GM19463 (cell line): ENCODE measurements at regions not wholly inside any gene's neighbourhood (a gene's known extent, or its start where the extent isn't known, plus 50 kb on each side); places are given as distances from the start of the nearest gene placed in this dataset.
"Not testable (repeated sequence)": the region's sequence is repeated elsewhere in the genome, so short reads cannot be mapped to it uniquely, and the experiment has no call there.

Experiments
- ATAC-seq: cut with Tn5 transposase; IDR thresholded peaks from one replicate; pipeline ENCODE4 v1.9.1; 2021; ENCODE audit warnings: mild to moderate bottlenecking, moderate library complexity; ENCODE audit not compliant: unreplicated experiment

DNA sequence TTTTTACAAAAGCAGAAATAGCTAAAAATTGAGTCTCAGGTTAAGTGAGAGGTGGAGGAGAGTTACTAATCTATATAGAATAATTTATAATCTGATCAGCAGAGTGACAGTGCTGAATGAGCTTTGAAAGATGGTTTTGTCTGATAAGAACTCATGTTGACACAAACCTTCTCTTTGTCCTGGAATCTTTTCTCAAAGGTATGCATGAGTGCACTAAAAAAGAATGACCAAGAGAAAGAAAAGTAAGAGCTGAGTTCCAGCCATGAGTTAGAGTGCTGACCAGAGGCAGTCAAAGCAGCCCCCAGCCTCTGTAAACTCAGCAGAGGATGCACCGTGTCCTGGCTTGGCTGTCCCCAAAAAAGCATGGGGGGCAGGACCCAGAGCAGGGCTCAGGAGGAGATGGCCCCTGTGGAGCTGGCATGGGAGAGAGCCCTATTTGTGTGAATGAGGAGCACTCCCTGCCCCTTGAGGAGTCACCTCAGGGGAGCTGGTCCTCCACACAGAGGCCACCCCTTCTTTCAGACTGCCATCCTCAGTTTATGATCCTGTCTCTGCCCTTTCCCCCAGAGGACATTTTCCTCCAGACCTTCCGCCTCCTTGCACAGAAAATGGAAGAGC, 129.8 kb downstream of the SEC23A start:
- ATAC-seq: no peak

DNA sequence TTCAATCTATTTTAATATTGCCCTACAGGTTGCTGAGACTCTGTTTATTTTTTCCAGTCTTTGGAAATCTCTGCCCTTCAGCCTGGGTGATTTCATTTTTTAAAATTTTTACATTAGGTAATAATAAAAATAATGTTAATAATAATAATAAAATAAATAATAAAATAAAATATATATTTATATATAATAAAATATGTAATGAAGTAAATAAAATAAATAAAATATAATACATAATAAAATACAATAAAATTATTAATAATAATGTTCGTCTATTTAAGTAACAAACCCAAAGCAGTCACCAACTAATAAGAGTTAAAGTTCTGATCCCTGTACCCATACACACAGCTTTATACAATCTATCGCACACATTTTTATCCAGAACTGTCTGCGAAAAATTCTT, 130.5 kb downstream of the SEC23A start:
- ATAC-seq: no peak

DNA sequence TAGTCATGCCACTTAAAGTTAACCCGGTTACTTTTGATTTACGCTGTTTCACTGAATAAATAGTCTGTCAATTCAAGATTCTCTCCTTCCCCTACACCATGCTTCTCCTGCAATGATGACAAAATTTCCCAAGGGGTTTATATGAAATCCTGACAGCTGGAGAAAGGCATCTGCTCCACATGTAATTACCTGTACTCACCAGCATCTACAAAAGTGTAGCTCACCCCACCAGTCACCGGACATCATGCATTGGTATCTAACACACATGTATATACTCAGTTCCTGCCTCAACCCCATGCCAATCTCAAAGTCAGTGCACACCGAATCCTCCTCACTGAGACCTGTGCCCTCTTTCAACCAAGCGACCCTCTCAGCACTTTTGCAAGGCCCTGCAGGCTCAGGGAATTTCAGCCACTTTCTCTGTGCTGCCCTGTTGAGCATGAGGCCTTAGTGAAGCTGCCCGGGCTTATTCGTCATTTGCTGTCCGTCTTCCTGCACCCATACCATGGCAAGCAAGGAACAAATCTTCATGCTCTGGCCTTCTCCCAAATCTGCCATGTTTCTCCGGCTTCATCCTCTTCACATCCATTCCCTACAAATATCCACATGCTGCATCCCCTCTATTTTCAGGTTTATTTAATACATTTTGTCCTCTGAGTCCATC, 131.6 kb downstream of the SEC23A start:
- ATAC-seq: no peak

DNA sequence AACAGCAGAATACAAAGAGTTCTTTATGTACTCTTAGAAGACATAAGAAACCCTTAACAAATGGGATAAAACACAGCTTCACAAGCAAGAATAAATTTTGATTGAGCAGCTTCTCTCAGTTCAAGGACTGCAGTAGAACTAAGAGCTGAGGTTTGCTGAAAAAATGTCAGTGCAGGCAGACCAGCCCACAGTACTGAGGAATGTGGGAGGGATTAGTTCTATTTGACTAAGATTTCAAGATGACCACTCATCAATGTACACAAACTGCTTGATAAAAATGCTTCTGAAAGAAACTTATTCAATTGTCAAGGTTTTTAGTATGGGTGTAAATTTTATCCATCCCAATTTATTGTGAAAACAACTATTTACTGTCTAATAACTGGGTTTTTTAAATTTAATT, 138.4 kb downstream of the SEC23A start:
- no peak for ATAC-seq

DNA sequence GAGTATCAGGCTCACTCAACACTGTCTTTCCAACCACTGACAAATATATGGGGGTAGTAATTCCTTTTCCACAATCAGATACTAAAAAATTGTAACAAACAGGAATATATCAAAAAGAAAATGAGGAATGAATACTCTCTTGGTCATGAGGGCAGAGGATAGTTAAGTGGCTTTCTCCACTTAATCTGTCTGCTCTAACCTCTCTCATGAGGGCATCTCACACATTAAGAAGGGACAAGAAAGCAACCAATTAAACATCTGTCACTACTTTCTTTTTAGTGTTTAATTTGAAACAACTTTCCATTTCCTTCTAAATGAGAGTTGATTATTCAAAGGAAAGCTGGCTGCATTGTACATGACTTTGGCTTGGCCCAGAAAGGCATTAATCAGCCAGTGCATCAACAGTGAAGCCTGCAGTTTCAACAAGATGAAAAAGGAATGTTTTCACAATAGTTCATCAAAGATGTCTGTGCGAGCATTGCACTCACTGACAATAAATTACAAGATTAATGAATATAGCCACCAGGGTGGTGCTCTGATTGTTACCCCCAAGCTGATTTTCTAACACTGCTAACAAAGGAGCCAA, 142.0 kb downstream of the SEC23A start:
- no peak for ATAC-seq

DNA sequence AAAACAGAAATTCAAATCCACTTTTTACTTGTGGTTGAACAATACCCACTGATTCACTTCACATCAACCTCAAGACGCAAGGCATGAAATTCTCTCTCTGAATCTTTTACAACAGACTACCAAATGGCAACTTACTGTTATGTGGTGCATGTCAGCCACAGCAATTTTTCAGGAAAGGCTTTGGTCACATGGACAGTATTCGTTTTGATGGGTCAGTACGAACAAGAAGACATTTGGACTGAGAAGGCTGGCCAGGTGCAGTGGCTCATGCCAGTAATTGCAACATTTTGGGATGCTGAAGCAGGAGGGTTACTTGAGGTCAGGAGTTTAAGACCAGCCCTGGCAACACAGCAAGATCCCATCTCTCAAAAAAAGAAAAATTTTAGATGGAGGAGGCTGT, 144.0 kb downstream of the SEC23A start:
- ATAC-seq: no peak

DNA sequence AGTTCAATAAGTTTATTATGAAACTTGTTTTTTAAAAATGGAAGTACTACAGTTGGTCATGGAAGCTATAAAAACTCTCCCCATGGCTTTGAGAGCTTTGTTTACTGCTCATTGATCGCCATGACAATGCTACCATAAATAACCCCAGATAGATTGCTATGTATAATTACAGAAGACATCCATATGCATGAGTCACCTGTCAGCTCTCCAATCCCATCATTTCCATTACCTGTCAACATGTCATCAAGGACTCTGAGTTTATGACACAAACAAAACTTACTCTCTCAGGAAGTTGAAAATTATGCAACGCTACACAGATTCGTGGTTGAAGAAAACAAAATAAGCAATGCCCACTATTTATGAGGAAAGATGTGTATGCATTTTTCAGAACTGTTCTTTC, 144.4 kb downstream of the SEC23A start:
- no peak for ATAC-seq

DNA sequence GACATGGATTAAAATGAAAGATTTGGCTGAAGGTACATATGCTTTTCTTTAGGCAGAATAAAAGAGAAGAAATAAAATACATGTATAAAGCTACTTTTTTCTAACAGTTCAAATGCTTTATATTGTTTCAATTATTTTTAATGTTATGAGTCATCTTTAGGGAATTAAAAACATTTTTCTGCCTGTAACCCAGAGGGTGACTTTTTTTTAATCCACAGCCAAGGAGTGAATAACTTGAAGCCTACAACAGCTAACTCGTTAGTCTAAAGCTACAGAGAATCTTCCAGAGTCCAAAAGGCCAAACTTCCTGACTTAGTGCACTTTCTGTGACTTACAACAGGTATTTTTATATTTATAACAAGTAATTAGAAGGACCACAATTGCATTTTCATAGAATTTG, 151.6 kb downstream of the SEC23A start:
- no peak for ATAC-seq

DNA sequence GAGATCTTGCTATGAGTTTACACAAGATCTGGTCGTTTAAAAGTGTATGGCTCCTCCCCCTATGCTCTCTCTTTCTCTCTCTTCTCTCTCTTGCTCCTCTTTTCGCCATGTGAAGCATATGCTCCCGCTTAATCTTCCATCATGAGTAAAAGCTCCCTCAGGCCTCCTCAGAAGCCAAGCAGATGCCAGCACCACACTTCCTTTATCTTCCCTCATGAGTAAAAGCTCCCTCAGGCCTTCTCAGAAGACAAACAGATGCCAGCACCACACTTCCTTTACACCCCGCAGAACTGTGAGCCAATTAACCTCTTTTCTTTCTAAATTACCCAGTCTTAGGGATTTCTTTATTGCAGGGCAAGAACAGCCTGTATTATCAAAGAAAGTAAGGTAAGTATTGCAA, 152.4 kb downstream of the SEC23A start:
- no peak for ATAC-seq

DNA sequence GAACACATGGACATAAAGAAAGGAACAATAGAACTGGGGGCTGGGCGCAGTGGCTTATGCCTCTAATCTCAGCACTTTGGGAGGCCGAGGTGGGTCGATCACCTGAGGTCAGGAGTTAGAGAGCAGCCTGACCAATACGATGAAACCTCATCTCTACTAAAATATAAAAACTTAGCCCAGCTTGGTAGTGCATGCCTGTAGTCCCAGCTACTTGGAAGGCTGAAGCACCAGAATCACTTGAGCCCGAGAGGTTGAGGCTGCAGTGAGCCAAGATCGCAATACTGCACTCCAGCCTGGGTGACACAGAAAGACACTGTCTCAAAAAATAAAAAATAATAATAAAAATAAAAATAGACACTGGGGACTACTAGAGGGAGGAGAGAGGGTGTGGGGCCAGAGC, 154.5 kb downstream of the SEC23A start:
- no peak for ATAC-seq

DNA sequence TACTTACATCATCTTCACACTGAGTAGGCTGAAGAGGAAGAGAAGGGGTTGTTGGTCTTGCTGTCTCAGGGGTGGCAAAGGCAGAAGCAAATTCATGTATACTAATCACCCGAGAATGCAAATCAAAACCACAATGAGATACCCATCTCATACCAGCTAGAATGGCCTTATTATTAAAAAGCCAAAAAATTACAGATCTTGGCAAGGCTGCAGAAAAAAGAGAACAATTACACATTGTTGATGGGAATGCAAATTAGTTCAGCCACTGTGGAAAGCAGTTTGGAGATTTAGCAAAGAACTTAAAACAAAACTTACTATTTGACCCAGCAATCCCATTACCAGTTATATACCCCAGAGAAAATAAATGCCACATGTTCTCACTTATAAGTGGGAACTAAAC, 154.9 kb downstream of the SEC23A start:
- no peak for ATAC-seq

DNA sequence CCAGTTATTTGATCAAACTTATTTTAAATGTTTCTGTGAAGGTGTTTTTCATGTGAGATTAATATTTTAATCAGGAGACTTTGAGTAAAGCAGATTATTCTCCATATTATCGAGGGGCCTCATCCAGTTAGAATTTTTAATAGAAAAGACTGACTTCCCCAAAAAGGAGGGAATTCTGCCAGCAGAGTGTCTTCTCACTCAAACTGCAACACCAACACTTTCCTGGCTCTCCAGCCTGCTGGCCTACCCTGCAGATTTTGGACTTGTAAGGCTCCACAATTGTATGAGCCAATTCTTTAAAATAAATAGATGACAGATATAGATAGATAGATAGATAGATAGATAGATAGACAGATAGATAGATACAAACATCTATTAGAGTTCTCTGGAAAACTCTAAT, 155.7 kb downstream of the SEC23A start:
- ATAC-seq: no peak

DNA sequence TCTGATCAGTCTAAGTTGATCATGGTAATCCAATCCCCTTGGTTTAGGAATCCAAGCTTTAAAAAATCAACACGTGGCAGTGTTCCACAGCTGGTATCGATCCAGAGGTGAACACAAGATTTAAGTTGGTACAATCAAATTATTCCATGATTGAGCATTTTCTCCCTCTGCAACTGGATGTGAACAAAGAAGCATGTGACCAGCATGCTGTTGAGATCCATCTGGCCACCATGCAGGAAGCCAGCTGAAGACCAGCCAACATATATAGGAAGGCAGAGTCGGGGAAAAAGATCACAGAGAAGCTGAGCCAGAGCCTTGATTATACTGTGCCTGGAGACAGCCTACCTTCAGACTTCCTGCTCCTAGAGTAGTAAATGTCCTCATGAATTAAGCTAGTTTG, 158.3 kb downstream of the SEC23A start:
- ATAC-seq: no peak

DNA sequence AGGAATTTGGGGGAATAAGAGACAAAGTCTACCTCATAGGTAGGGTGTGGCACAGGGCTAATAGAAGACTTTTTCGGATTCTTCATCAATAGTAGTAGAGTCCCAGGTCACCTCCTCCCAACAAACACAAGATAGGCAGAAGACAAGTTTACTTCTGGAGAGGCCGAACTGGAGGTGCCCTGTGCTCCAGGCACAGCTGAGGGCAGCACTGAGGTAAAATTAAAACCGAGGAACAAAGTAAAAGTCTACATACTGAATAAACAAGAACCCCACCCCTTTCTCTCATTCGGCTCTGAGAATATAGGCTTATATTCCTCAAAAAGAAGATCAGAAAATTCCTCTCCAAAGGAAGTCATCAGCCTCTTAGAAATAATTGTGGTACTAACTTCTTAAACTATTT, 161.5 kb downstream of the SEC23A start:
- ATAC-seq: no peak

DNA sequence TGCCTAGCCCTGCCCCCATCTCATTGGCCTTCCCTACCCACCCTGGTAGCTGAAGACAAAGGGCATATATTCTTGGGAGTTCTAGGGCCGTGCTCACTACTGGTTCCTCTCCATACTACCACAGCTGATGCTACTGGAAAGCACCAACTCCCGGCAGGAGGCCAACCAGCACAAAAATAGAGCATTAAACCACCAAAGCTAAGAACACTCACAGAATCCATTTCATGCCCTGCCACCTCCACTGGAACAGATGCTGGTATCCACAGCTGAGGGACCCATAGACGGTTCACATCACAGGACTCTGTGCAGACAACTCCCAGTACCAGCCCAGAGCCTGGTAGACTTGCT, 170.4 kb downstream of the SEC23A start:
- not testable (repeated sequence) for ATAC-seq

DNA sequence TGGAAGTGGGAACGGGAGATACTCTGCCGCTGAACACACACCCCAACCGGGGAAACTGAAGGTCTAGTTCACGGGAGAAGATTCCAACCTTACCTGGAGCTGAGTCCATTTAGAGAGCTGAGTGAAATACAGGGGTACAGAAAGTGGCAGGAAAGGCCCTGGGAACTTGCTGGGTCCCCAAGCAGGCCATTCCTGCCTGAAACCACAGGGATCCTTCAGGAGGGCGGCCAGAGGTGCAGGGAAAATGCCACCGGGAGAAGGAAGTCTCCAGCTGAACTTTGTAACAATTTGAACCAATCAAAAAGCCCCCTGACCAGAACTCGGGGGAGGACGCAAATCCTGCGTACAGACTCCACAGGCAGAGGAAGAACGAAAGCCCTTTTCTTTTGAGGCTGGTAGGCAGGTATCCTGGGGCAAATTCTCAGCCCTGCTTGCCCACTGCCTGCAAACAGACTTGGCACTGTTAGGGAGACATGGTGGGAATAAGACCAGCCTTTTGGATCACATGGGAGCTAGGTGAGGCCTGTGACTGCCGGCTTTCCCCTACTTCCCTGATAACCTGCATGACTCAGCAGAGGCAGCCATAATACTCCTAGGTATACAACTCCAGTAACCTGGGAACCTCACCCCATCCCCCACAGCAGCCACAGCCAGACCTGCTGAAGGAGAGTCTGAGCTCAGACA, 170.9 kb downstream of the SEC23A start:
- no peak for ATAC-seq

DNA sequence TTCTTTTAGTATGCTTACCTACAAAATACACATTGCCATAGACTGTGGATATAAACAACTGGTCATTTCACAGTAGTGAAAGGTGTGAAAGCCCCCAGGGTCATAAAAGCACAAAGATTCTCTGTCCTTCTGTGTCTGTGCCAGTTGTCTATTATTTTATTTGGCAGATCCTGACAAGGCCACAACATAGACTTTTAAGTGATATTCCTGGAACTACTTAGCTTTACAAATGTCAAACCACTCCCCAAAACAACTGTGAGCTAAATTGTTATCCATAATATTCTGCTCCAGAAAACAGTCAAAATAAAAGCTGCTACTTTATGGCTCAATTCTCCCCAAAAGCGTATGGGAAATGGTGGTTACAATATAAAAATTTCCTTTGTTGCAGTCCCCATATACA, 172.1 kb downstream of the SEC23A start:
- ATAC-seq: no peak

DNA sequence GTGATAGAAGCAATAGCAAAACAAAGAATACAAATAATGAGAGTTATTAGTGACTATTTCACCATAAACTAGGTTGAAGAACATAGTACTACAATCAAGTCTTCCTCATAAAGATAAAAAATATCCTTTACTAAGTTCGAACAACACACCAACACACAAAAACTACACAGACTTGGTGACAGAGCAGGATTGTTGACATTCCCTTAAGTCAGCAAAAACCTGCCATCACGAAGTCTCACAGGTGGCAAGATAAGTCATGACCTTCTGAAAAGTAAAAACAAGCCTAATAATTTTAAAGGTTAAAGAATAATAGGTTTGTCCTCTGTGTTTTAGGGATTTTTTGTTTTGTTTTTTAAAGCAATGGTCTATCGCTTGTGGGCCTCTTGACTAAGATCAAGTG, 173.0 kb downstream of the SEC23A start:
- ATAC-seq: no peak

DNA sequence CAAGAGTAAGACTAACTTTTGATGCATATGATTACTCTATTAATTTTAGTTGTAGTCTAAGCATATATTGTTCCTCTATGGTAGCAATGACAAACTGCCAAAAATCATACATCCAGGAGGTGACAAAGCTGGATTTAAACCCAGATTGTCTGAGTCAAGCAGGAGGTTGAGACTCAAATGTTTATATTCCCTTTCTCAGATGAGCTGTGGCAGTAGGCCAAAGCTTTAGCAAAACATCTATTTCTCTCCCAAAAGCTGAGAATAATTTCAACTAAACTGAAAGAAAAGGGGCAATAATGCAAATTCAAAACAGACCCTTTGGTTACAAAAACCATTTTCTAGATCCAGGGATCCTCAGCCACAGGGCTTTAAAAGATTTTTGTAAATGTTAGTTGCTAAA, 173.6 kb downstream of the SEC23A start:
- no peak for ATAC-seq

DNA sequence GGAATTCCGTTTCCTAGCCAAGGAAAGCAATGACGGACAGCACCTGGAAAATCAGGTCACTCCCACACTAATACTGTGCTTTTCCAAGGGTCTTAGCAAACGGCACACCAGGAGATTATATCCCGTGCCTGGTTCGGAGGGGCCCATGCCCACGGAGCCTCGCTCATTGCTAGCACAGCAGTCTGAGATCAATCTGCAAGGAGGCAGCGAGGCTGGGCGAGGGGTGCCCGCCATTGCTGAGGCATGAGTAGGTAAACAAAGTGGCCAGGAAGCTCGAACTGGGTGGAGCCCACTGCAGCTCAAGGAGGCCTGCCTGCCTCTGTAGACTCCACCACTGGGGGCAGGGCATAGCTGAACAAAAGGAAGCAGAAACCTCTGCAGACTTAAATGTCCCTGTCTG, 181.1 kb downstream of the SEC23A start:
- not testable (repeated sequence) for ATAC-seq

DNA sequence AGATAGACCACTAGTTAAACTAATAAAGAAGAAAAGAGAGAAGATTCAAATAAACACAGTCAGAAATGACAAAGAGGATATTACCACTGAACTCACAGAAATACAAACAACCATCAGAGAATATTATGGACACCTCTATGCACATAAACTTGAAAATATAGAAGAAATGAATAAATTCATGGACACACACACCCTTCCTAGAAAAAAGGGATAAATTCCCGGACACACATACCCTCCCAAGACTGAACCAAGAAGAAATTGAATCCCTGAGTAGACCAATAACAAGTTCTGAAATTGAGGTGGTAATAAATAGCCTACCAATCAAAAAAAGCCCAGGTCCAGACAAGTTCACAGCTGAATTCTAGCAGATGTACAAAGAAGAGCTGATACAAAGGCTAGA, 187.9 kb downstream of the SEC23A start:
- ATAC-seq: no peak

DNA sequence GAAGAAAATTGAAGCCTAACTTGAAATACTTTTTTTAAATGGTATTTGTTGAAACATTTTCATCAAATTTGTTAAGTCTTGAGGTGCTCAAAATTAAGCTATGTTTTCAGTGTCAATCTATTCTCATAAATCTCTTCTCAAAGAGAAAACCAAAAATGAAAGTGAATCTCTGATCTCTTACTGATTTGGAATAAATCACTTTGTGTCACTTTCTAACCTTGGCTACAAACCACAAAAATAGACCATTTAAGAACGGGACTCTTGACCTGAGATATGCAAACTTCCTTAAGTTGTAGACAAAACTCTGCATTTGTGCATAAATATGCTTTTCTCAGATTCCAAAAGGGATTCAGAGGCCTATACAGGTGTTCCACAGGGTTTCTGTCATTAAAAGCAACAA, 192.9 kb downstream of the SEC23A start:
- no peak for ATAC-seq
